ENCODE measurements at regions not wholly inside any gene's neighbourhood (a gene's known extent, or its start where the extent isn't known, plus 50 kb on each side); places are given as distances from the start of the nearest gene placed in this dataset.

- TF ChIP-seq GLIS3 (CRISPR knock-in tag; IDR thresholded peaks at IDR 0.05), result no peak
- no peak for TF ChIP-seq PATZ1 (CRISPR knock-in tag; IDR thresholded peaks at IDR 0.05; ENCODE audit: borderline replicate concordance)
- TF ChIP-seq TSHZ2 (CRISPR knock-in tag; IDR thresholded peaks at IDR 0.05), result no peak
- no peak for TF ChIP-seq TCF4 (CRISPR knock-in tag; IDR thresholded peaks at IDR 0.05; ENCODE audit: borderline replicate concordance)
- TF ChIP-seq ISL1 (CRISPR knock-in tag; IDR thresholded peaks at IDR 0.05), result no peak
- no peak for TF ChIP-seq BACH2 (CRISPR knock-in tag; IDR thresholded peaks at IDR 0.05; ENCODE audit: borderline replicate concordance)
- no peak for TF ChIP-seq CSRNP3 (CRISPR knock-in tag; IDR thresholded peaks at IDR 0.05)
- TF ChIP-seq TOX (CRISPR knock-in tag; IDR thresholded peaks at IDR 0.05; ENCODE audit: borderline replicate concordance), result no peak
- no peak for TF ChIP-seq SNAI2 (CRISPR knock-in tag; IDR thresholded peaks at IDR 0.05)
- no peak for TF ChIP-seq ESRRG (CRISPR knock-in tag; IDR thresholded peaks at IDR 0.05)
- TF ChIP-seq RARB (CRISPR knock-in tag; IDR thresholded peaks at IDR 0.05), result no peak
These were observed 63.8 kb upstream of the XCR1 start for GRCh38 chr3:46091046-46091445.
